Activated naive CD8-positive, alpha-beta T cell treated with anti-CD3 and anti-CD28 coated beads, Interleukin-2, amount 50 U/mL, for 16 hours (primary cell): ENCODE measurements at regions not wholly inside any gene's neighbourhood (a gene's known extent, or its start where the extent isn't known, plus 50 kb on each side); places are given as distances from the start of the nearest gene placed in this dataset.

Experiments used
- DNase-seq: peaks from one replicate; pipeline ENCODE4 v3.0.0-alpha.2; 2020; ENCODE audit warnings: low read depth, low spot score

GRCh38 chr22:46078241-46079092, 71.9 kb upstream of the PPARA start:
- DNase-seq = no peak

GRCh38 chr22:46079093-46079860, 71.0 kb upstream of the PPARA start:
- no peak for DNase-seq

GRCh38 chr22:46079861-46080821, 70.2 kb upstream of the PPARA start:
- DNase-seq = no peak

- DNase-seq = no peak
Observed at GRCh38 chr22:46081036-46081830, 69.1 kb upstream of the PPARA start.

GRCh38 chr22:46081831-46082210, 68.5 kb upstream of the PPARA start:
- DNase-seq = no peak

- DNase-seq = no peak
Observed at GRCh38 chr22:46082633-46083032, 67.7 kb upstream of the PPARA start.

- DNase-seq = no peak
Observed at GRCh38 chr22:46083383-46084350, 66.7 kb upstream of the PPARA start.

GRCh38 chr22:46084376-46084775, 66.0 kb upstream of the PPARA start:
- no peak for DNase-seq

GRCh38 chr22:46084943-46085827, 65.1 kb upstream of the PPARA start:
- no peak for DNase-seq

GRCh38 chr22:46085828-46086576, 64.3 kb upstream of the PPARA start:
- DNase-seq = no peak

- no peak for DNase-seq
Observed at GRCh38 chr22:46086577-46087335, 63.6 kb upstream of the PPARA start.

- no peak for DNase-seq
Observed at GRCh38 chr22:46087336-46087690, 63.0 kb upstream of the PPARA start.

- DNase-seq = no peak
Observed at GRCh38 chr22:46087816-46088277, 62.5 kb upstream of the PPARA start.

GRCh38 chr22:46088541-46089311, 61.6 kb upstream of the PPARA start:
- DNase-seq = no peak

- no peak for DNase-seq
Observed at GRCh38 chr22:46089426-46090035, 60.8 kb upstream of the PPARA start.

- no peak for DNase-seq
Observed at GRCh38 chr22:46090036-46090591, 60.2 kb upstream of the PPARA start.
